HG03469 (cell line): ENCODE measurements at regions not wholly inside any gene's neighbourhood (a gene's known extent, or its start where the extent isn't known, plus 50 kb on each side); places are given as distances from the start of the nearest gene placed in this dataset.
"Not testable (repeated sequence)": the region's sequence is repeated elsewhere in the genome, so short reads cannot be mapped to it uniquely, and the experiment has no call there.

Source experiments
- ATAC-seq: cut with Tn5 transposase; IDR thresholded peaks from one replicate; pipeline ENCODE4 v1.9.1; 2021; ENCODE audit warnings: mild to moderate bottlenecking, moderate library complexity, moderate number of reproducible peaks; ENCODE audit not compliant: unreplicated experiment

DNA sequence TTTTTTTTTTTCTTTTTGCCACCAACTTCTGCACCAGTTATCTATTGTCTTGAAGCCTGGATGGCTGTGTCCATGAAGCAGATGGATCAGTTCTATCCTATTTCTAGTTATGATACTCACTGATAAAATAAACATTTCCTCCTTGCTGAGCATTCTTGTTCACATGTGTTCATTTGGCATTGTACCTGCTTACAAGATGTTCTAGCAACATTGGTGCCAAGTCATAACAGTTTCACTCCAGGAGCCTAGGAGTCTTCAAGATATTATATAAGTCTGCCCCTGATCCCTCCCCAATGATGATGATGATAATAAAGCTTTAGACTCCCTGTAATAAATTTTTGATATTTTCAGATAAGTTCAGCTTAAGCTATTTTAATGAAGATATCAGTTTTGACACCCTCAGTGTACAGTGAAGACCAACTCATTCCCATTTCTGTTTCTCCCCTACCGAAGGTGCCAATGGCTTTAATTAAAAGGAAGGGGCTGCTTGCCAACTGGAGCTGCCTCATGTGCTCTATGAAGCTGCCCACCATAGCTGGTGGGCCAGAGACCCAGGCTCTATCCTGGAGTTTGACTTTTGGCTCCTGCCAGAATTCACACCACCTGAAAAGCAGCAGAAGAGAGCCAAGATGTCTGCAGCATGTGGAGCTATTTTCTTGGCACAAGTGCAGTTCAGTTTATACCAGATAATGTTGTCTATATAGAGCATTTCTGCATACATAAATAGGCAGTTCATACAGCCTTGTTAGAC, 265.4 kb upstream of the TET2 start:
- ATAC-seq = no peak

DNA sequence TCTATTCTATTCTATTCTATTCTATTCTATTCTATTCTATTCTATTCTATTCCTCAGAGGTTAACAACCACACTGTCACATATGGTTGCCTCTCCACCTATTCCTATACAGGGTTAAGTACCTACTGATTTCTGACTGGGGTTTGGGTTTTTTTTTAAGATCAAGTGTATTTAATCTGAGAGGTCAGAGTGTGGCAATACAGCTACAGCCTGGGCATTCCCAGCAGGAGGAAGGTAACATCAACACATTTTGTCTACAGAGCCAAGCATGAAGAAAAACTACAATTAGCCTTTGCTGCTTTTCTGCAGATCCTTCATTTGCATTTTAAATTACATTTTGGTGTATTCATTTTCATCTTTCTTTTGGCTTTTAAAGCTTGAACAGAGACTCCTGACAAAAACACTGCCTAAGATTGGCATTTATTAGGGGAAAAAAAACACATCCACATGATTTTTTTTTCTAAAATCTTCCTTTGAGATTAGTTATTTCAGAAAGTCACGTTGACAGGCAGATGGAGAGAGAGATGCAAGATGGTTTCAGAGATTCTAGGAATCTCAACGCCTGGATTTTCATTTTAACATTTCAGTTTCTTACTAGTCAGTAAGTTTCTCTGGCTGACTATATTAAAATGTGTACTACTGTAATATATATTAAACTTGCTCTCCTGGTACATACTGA, 255.9 kb upstream of the TET2 start:
- ATAC-seq = no peak

DNA sequence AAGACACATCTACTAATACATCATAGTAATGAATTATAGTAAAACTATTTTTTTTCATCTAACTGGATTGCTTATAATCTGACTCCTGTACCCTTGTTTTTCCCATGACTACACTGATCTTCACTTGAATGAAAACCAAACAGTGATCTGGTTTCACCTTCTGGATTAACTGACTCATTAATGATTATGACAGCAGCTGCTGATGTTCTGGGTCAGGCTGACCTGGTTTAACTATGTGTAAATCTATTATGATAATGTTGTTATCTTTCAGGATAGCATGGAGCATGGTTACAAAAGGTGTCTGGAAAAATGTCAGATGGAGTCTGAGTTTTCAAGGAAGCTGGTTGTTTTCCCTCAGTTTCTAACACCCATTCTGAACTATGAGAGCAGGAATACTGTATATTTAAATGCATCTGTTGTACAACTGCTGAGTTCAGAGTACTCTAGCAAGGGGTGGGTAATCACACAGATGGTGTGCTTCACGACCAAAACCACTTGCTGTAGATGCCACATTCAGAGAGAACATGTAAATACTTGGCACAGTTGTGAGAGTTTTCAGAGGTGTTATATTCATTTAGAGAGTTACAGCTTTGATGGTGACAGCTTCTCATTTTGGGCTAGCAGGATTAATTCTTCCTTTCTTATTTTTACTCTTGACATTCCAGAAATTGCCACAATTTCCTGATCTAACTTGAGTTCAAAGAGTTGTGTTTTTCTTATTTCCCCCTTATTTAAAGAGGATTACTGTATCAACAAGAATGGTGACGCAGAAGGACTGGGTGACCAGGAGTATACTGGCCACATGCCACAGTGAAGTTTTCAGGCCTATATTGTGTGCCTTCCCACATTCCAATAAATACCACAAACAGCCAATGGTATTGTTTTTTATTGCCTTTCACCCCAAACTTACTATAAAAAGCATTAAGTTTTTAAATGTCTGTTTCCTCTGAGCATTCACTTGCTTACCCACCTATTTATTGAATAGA, 249.7 kb upstream of the TET2 start:
- peak; percentile 62 for ATAC-seq

DNA sequence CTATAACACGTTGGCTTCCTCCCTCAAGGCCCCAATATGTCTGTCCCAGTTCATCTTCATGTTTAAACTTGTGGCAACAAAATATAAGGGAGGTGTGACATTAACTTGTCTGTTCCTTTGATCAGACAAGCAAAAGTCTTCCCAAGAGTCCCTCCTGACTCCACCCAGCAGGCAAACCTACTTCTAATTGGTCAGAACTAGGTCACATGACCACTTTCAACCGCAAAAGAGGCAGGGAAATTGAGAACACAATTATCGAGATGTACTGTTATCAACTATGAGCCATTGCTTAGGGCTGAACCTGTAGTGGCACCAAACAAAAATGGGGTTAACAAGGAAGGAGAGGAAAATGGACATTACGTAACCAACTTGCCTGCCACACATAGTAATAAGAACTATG, 246.8 kb upstream of the TET2 start:
- no peak for ATAC-seq

DNA sequence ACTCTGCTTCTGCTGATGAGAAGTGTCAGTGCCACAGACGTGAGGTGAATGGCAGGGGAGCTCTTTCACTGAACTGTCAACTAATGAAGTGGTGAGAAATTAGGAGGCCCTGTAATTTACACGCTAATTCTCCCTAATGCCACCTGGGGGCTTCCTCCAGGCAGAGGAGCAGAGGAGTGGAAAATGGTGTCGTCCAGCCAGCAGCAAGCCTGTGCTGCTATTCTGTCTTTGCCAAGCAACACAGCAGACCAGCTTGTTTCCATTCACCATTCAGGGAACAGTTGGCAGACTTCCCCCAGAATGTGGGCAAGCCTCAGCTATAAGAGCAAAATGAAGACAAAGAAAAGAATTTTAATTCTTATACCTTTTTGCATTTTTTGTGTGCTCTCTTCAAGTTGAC, 245.2 kb upstream of the TET2 start:
- no peak for ATAC-seq

DNA sequence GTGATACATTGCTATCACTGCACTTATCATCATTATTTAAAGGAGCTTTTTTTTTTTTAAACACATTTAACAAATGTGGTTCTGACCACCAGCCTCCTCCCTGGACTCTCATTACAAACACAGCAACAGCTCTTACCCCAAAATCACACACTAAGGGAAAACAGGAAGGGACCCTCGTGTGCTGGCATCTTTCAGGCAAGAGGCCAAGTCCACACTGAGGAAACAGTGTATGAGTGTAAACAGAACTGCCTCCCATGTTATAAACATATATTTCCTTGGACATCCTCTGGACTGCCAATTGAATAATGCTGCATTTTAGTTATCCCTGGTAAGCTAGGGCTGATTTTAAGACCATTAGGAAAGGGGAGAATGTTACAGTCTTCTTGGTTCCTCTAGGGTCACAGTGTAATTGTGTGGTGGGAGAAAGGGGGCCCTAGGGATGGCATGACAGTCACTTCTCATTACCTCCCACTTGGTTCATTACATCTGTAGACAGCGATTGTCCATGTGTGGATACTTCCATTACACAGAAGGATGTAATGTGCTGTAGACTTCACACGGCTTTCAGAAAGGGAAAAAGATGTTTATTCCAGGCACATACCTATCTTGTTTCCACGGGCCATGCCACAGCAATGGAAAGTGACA, 244.6 kb upstream of the TET2 start:
- no peak for ATAC-seq

DNA sequence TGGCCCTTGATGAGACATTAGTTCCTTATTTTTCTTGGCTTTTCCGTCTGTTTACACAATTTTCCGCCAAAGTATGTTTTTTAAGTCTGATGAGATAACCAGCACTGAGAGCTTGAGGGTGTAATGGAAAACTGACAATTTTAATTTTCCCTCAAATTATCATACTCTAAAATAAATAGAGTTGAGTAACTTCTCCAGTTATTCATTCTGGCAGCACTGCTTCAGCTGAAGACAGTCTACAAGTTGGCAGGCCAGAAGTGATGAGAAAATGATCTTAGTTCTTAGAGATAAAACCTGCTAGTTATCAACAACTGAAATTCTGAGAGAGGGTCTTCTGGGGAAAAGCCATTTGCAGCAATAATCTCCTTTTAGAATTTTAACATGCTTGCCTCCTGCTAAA, 241.6 kb upstream of the TET2 start:
- no peak for ATAC-seq

DNA sequence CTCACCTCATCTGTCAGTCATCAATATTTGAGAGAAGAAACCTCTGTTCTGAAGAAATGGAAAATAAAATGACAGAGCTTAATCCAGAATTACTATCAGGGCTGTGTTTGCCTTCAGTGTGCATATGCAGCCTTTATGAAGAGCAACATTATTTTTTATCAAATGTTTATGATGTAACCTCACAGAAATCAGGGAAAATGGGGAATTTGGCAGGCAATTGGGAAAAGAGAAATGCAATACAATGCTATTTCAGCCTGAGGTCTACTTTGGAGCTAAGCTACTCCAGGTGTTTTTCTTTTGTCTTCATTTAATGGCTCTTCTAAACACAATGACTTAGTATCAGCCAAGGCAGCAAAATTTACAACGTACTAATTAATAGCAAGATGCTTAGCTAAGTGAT, 241.1 kb upstream of the TET2 start:
- ATAC-seq = no peak

DNA sequence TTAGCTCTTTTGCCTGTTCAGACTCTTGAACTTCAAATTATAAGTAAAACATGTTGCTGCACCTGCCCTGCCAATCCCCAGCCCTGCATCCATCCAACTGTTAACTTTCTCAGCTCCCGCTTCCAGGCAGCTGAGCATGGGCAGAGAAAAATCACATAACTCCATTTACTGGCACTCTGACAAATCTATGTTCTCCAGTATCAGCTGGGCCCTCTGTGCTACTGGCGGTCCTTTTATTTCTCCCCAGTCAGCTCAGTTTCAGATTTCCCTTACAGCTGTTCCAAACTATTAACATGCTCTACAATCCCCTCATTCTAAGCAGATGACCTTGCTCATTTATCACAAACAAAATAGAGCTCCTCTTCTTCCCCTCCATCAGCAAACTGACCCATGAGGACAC, 240.4 kb upstream of the TET2 start:
- ATAC-seq = no peak

DNA sequence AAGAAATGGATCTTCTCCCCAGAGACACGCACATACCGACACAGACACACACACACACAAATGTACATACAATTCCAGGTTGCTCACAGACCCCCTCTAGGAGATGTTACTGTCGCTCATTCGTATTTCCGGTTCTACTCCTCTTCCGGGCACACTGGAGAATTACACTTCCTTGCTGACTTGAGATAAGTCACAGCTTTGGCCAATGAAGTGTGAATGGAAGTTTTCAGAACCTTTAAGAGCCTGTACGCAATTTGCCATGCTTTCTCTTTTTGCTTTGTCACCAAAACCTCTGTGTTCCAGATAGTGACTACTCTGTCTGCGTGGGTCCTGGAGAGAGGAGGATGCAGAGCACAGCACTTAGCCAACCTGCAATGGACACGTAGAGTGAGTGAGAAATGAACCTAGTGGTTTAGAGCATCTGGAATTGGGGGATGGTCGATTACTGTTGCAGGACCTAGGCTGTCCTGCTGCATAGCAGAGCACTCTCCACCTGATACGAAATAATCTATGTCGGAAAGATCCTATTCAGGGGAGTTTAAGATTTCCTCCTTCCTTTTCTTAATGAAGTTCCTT, 239.5 kb upstream of the TET2 start:
- no peak for ATAC-seq

DNA sequence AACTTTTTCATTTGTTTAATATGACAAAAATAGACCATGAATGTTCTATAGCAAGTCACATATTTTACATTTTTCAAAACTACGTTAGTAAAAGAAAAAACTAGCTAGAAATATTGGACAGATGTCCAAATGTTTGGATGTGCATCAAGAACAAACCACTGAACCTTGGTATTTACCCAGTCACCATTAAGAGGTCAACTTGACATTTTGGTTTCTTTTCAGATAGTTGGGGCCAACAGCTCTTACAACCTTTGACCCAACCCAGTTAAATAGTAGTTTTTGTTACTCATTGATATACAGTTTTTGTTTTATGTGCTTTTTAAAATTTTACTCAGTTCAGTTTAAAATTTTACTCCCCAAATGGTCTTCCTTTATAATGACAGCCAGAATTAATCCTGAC, 238.7 kb upstream of the TET2 start:
- no peak for ATAC-seq

DNA sequence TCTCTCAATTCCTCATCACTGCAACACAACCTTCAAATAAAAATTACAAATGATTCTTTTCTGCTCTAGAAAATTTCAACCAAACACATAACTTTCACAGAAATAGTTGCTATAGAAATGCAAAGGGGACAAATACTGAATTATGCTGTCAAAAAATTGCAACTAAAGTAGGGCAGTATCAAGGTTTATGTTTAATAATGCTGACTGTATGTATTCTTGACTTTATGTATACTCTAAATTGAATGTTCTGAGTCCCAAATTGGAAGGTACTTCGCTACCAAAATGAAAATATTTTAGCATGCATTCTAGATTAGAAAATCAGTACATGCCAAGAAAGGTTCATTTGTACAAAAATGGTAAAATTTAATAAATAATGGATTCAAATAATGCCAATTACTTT, 237.3 kb upstream of the TET2 start:
- no peak for ATAC-seq

DNA sequence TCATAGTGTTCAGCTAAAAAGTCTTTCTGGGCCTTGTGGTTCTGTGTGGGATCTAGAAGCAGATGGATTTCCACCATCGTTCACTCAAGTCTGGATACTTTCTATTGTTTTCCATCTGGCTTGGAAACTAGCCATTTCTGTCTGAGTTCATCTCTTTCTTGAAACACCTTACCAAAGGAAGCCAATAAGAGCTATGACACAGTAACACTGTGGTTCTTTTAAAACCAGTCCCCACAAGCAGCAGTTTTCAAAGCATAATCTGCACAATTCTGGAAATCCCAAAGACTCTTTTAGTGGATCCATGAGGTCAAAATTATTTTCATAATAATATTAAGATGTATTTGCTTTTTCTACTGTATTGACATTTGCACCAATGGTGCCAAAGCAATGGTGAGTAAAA, 234.2 kb upstream of the TET2 start:
- ATAC-seq = no peak

DNA sequence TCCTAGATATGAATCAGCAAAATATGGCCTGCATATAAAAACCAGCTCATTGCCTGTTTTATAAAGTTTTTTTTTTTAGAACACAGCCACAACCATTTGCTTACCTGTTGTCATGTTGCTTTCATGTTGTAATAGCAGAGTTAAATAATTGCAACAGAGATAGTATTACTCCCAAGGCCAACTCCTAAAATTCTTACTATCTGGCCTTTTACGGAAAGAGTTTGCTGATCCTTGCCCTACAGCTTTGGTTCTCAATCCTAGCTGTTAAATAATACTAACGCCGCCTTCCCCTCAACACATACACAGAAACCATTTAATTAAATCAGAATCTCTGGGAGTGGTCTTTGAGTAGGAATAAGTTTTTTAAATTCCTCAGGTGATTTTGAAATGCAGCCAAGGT, 231.3 kb upstream of the TET2 start:
- no peak for ATAC-seq

DNA sequence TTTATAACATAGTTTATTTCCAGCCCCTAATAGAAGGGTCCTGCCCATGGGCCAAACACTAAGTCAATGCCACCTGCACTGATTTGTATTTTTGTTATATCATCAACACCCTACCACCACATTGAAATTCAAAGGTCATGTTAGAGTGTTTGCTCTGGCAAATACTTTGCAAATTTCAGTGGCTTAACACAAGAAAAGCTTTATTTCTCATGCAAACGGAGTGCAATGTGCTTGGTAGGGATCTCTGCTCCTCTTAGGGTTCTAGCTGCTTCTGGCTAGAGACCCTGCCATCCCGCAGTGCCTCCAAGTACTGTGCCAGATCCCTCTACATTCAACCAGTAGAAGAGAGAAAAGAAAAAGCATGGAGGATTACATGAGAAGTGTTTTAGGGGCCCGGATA, 230.8 kb upstream of the TET2 start:
- no peak for ATAC-seq

DNA sequence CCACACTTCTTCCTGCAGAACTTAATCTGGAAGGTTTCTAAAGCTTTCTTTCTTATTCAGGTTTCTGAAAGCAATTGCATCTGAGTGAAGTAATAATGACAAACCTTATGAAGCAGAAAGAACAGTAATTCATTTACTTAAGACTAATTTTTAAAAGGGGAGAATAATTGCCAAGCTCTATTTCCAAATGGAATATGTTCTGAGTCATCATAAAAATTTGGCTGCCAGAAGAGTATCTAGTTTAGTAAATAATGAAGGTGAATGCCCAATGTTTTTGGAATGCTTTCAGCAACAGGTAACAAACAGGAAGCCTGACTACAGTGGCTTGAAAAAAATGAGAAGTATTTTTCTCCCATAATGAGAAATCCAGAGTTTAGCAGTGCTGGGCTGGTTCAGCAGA, 227.3 kb upstream of the TET2 start:
- no peak for ATAC-seq

DNA sequence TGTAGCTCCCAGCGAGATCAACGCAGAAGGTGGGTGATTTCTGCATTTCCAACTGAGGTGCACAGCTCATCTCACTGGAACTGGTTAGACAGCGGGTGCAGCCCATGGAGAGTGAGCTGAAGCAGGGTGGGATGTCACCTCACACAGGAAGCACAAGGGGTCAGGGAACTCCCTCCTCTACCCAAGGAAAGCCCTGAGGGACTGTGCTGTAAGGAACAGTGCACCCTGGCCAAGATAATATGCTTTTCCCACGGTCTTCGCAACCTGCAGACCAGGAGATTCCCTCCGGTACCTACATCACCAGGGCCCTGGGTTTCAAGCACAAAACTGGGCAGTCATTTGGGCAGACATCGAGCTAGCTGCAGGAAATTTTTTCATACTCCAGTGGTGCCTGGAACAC, 216.4 kb upstream of the TET2 start:
- ATAC-seq = no peak

DNA sequence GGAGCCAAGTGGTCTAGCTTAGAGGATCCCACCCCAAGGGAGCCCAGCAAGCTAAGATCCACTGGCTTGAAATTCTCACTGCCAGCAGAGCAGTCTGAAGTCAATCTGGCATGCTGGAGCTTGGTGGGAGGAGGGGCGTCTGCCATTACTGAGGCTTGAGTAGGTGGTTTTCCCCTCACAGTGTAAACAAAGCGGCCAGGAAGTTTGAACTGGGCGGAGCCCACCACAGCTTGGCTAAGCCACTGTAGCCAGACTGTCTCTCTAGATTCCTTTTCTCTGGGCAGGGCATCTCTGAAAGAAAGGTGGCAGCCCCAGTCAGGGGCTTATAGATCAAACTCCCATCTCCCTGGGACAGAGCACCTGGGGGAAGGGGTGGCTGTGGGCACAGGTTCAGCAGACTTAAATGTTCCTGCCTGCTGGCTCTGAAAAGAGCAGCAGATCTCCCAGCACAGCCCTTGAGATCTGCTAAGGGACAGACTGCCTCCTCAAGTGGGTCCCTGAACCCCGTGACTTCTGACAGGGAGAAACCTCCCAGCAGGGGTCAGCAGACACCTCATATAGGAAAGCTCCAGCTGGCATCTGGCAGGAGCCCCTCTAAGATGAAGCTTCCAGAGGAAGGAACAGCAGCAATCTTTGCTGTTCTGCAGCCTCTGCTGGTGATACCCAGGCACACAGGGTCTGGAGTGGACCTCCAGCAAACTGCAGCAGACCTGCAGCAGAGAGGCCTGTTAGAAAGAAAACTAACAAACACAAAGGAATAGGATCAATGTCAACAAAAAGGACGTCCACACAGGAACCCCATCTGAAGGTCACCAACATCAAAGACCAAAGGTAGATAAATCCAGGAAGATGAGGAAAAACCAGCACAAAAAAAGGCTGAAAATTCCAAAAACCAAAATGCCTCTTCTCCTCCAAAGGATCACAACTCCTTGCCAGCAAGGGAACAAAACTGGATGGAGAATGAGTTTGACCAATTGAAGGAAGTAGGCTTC, 215.6 kb upstream of the TET2 start:
- not testable (repeated sequence) for ATAC-seq

DNA sequence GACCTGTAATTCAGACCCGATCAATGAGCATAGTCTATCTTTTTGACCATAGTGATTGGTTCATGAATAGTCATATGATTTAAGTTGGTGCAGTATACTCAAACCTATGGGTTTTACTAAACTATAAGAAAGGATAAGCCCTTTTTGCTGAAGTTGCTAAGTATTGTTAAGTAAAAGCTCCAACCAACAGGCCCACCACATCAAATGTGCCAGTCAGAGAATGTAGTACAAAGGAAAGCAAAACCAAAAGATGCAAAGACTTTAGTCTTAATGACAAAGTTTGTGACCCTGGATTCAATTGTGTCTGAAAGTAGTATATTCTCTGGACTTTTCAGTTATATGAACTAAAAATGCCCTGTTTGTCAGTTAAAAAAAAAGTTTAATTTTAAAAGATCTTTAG, 208.1 kb upstream of the TET2 start:
- ATAC-seq = no peak

DNA sequence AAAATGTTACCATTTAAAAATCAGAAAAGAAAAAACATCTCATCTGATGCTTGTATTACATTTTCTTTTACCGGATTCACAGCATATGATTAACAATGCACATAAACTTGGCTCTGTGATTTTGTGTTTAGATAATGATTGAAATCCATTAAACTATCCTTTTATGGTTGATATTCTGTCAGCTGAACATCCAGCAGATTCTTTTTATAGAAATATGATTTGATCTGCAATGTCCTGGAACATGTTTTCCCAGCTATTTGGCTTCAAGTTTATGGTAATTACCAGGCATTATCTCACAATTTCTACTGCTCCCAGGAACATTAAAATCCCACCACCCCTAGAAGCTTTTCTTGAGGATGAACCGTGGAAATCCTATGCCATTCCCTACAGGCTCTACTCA, 205.7 kb upstream of the TET2 start:
- no peak for ATAC-seq
